DND-41 (cell line): ENCODE measurements at regions not wholly inside any gene's neighbourhood (a gene's known extent, or its start where the extent isn't known, plus 50 kb on each side); places are given as distances from the start of the nearest gene placed in this dataset.

ENCODE experiments used
- ATAC-seq: fragments of 200-7000 bp; cut with Tn5 transposase; 3 replicates; pipeline ENCODE4 v1.9.1; 2021; ENCODE audit warnings: low read depth; ENCODE audit not compliant: insufficient read depth
- DNase-seq: peaks from one replicate; pipeline ENCODE4 v3.0.0-alpha.2; 2020
- H2AFZ ChIP-seq: 2 replicates; pipeline ENCODE4 v1.6.0; 2012; ENCODE audit warnings: low read depth, low read length
- H3K27ac ChIP-seq: 2 replicates; pipeline ENCODE4 v1.5.1; 2012; ENCODE audit warnings: low read length, inconsistent platforms
- H3K27me3 ChIP-seq: fragments of 200-600 bp; sonication (generic); 2 replicates; pipeline ENCODE4 v1.6.0; 2012; ENCODE audit warnings: low read length, mild to moderate bottlenecking, inconsistent platforms; ENCODE audit not compliant: insufficient read depth, poor library complexity
- H3K36me3 ChIP-seq: 2 replicates; pipeline ENCODE4 v1.5.1; 2012; ENCODE audit warnings: low read length, inconsistent platforms; ENCODE audit not compliant: insufficient read depth
- H3K4me1 ChIP-seq: 2 replicates; pipeline ENCODE4 v1.5.1; 2012; ENCODE audit warnings: mild to moderate bottlenecking, low read length; ENCODE audit not compliant: insufficient read depth
- H3K4me2 ChIP-seq: 2 replicates; pipeline ENCODE4 v1.6.0; 2012; ENCODE audit warnings: mild to moderate bottlenecking, moderate library complexity, low read length, inconsistent platforms; ENCODE audit not compliant: insufficient read depth
- H3K4me3 ChIP-seq, 2 experiments: fragments of 200-600 bp in 1 of 2; shearing (Covaris generic) in 1 of 2; 2 replicates each; pipeline ENCODE4 v1.5.1; 2012 to 2016; ENCODE audit warnings: inconsistent platforms in 2 of 2, low read length in 2 of 2, mild to moderate bottlenecking in 2 of 2, low read depth in 1 of 2, moderate library complexity in 1 of 2
- H3K79me2 ChIP-seq: 2 replicates; pipeline ENCODE4 v1.6.0; 2012; ENCODE audit warnings: low read length, inconsistent platforms; ENCODE audit not compliant: insufficient read depth
- H3K9ac ChIP-seq: 2 replicates; pipeline ENCODE4 v1.6.0; 2012; ENCODE audit warnings: low read depth, mild to moderate bottlenecking, inconsistent platforms, low read length, moderate library complexity
- H3K9me3 ChIP-seq: 2 replicates; pipeline ENCODE4 v1.5.1; 2012; ENCODE audit warnings: low read length, moderate library complexity, mild to moderate bottlenecking, inconsistent platforms; ENCODE audit not compliant: insufficient read depth, severe bottlenecking
- H4K20me1 ChIP-seq: 2 replicates; pipeline ENCODE4 v1.6.0; 2012; ENCODE audit warnings: low read length; ENCODE audit not compliant: insufficient read depth
- EZH2 ChIP-seq: IDR thresholded peaks from 3 replicates; pipeline ENCODE4 v1.6.1; 2012; ENCODE audit warnings: borderline replicate concordance, low read depth, mild to moderate bottlenecking, moderate library complexity, low read length, inconsistent platforms; ENCODE audit not compliant: severe bottlenecking
- TF ChIP-seq, protein P1 (sequence below): IDR thresholded peaks from 2 replicates; pipeline ENCODE4 v1.5.1; 2012; ENCODE audit warnings: borderline replicate concordance, low read length, moderate library complexity, mild to moderate bottlenecking; ENCODE audit not compliant: poor library complexity, severe bottlenecking; ENCODE audit errors: extremely low read depth

DNA sequence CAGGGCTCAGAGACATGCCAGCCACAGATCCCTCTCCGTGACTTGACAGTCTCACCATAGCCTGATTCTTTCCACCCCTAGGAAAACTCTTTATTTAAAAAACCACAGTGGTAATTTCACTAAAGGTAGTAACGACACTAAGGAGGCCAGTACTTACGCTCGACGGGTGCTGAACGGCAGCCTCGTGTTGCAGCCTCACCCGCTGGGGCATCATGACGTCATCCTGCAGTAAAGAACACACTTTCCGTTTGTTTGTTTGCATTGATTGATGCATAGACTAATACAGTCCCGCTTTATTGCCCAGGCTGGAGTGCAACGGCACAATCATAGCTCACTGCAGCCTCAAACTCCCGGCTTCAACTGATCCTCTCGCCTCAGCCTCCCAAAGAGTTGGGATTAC is 65.1 kb upstream of the METRNL start:
- no peak for ATAC-seq
- peaks cover 88% of the 10 kb centered on the region for H4K20me1 ChIP-seq
- H2AFZ ChIP-seq = no peak overlapping the region
- H3K4me2 ChIP-seq = no peak overlapping the region
- peaks cover 94% of the 10 kb centered on the region for H3K79me2 ChIP-seq
- H3K9me3 ChIP-seq = no peaks in the 10 kb centered on the region
- no peaks in the 10 kb centered on the region for H3K27me3 ChIP-seq
- H3K4me3 ChIP-seq = no peak overlapping the region
- no peaks in the 10 kb centered on the region for H3K4me1 ChIP-seq
- TF ChIP-seq, protein P1, sequence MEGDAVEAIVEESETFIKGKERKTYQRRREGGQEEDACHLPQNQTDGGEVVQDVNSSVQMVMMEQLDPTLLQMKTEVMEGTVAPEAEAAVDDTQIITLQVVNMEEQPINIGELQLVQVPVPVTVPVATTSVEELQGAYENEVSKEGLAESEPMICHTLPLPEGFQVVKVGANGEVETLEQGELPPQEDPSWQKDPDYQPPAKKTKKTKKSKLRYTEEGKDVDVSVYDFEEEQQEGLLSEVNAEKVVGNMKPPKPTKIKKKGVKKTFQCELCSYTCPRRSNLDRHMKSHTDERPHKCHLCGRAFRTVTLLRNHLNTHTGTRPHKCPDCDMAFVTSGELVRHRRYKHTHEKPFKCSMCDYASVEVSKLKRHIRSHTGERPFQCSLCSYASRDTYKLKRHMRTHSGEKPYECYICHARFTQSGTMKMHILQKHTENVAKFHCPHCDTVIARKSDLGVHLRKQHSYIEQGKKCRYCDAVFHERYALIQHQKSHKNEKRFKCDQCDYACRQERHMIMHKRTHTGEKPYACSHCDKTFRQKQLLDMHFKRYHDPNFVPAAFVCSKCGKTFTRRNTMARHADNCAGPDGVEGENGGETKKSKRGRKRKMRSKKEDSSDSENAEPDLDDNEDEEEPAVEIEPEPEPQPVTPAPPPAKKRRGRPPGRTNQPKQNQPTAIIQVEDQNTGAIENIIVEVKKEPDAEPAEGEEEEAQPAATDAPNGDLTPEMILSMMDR = no peak
- no peak for TF ChIP-seq EZH2
- peaks cover 69% of the 10 kb centered on the region for H3K36me3 ChIP-seq
- H3K27ac ChIP-seq = no peak overlapping the region
- no peak for DNase-seq
- no peak overlapping the region for H3K9ac ChIP-seq

DNA sequence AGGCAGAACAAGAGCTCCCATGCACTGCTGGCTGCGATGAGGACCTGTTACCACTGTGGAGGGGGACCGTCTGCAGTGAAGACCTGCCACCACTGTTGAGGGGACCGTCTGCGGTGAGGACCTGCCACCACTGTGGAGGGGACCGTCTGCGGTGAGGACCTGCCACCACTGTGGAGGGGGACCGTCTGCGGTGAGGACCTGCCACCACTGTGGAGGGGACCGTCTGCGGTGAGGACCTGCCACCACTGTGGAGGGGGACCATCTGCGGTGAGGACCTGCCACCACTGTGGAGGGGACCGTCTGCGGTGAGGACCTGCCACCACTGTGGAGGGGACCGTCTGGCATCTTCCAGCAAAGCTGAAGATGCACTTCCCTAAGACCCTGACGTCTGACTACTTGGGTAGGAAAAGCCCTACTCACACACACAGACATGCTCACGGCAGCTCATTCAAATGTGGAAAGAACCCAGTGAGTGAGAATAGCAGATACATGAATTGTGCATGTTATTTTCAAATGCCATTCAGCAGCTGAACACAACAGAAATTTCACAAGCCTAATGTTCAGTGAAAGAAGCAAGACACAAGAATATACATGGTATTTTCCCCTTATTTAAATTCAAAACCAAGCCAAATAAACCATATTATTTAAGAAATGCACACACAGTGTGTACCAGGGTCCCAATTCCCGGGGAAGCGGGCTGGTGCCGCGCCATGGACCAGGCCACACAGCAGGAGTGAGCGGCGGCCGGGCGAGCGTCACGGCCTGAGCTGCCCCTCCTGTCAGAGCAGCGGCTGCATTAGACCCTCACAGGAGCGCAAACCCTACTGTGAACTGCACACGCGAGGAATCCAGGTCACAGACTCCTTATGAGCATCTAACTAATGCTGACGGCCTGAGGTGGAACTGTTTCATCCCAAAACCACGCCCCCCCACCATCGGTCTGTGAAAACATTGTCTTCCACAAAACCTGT is 64.2 kb upstream of the METRNL start:
- Histone ChIP-seq H3K4me3 (no peak overlapping the region), H2AFZ (no peak overlapping the region), H3K4me2 (no peak overlapping the region), H3K79me2 (peaks cover 94% of the 10 kb centered on the region), H3K4me1 (no peaks in the 10 kb centered on the region), H3K27me3 (no peaks in the 10 kb centered on the region), H3K9ac (no peak overlapping the region), H3K27ac (no peak overlapping the region), H3K9me3 (no peaks in the 10 kb centered on the region), H4K20me1 (peaks cover 82% of the 10 kb centered on the region), H3K36me3 (peaks cover 67% of the 10 kb centered on the region)
- DNase-seq (no peak), ATAC-seq (no peak)
- TF ChIP-seq EZH2 = no peak
- TF ChIP-seq, protein P1 = no peak

DNA sequence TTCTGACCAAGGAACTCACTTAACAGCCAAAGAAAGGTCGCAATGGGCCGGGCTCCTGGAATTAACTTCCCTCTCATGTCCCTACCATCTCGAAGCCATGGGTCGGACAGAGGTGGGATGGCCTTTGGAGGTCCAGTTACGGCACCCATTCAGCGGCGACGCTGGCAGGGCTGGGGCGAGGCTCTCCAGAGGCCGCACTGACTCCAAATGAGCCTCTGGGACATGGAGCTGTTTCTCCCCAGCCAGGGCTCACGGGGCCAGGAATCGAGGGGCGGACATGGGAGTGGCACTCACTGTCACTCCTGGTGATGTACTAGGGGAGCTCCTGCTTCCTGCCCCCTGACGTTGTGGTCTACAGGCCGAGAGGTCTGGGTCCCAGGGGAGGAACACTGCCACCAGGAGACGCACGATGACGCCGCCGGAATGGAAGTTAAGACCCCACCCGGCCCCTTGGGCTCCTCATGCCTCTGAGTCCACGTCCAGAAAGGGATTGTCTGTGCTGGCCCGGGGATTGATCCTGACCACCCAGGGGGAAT is 60.7 kb upstream of the METRNL start:
- H3K9me3 ChIP-seq = no peaks in the 10 kb centered on the region
- peaks cover 72% of the 10 kb centered on the region for H4K20me1 ChIP-seq
- H3K4me2 ChIP-seq = no peak overlapping the region
- H3K4me3 ChIP-seq = no peak overlapping the region
- no peak for DNase-seq
- H3K36me3 ChIP-seq = peaks cover 62% of the 10 kb centered on the region
- no peaks in the 10 kb centered on the region for H3K27me3 ChIP-seq
- H3K9ac ChIP-seq = no peak overlapping the region
- no peaks in the 10 kb centered on the region for H3K4me1 ChIP-seq
- no peak for ATAC-seq
- peaks cover 88% of the 10 kb centered on the region for H3K79me2 ChIP-seq
- H3K27ac ChIP-seq = no peak overlapping the region
- H2AFZ ChIP-seq = no peak overlapping the region
- TF ChIP-seq, protein P1 = no peak
- TF ChIP-seq EZH2 = no peak
